ENCODE measurements at regions not wholly inside any gene's neighbourhood (a gene's known extent, or its start where the extent isn't known, plus 50 kb on each side); places are given as distances from the start of the nearest gene placed in this dataset.
"Not testable (repeated sequence)": the region's sequence is repeated elsewhere in the genome, so short reads cannot be mapped to it uniquely, and the experiment has no call there.

DNA sequence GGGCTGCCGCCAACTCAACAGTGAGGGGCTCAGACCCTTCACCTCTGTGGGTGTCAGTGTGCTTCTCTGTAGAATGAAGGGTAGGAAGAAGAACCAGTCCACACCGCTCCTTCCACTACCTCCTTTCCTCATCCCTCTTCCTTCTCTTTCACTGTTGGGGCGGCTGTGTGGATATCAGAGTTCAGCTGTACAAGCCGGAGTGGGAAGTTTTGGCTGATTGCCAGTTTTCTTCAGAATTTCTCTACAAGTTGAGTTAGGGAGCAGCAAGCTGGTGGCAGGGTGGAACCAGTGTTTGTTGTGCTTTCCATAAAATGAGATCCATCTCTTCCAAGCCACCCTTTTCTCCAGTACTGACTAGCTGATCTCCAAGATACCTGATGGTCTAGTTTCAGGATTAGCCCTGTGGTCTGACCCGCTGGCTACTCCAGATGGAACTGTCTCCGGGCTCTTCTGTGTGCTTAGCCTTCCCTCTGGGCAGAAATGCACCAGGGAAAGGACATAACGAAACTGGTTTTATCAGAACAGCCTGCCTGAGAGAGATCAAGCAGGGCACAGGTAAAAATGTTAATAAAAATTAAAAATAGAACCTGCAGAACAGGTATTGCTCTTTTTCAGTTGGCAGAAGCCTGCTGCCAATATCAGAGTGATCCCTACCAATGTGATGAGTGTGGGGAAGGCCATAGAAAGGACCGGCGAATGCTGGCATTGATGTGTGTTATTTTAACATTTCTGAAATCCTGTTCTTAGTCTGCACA is 169.9 kb upstream of the TSC22D2 start:
- no peak overlapping the region for H3K9ac ChIP-seq (ENCODE audit: low read length)
- H3K4me1 ChIP-seq (ENCODE audit: control insufficient read depth, low read depth, low read length), result peaks cover 8% of the 10 kb centered on the region
- no peaks in the 10 kb centered on the region for H3K9me3 ChIP-seq (ENCODE audit: control insufficient read depth, low read depth, low read length)
- no peaks in the 10 kb centered on the region for H3K27me3 ChIP-seq (ENCODE audit: control insufficient read depth, insufficient read depth, low read length)
- H3K4me3 ChIP-seq (ENCODE audit: low read length), result no peak overlapping the region
- H3K36me3 ChIP-seq (ENCODE audit: control insufficient read depth, low read depth, low read length), result no peaks in the 10 kb centered on the region
- H3K27ac ChIP-seq (ENCODE audit: low read length), result no peak overlapping the region

DNA sequence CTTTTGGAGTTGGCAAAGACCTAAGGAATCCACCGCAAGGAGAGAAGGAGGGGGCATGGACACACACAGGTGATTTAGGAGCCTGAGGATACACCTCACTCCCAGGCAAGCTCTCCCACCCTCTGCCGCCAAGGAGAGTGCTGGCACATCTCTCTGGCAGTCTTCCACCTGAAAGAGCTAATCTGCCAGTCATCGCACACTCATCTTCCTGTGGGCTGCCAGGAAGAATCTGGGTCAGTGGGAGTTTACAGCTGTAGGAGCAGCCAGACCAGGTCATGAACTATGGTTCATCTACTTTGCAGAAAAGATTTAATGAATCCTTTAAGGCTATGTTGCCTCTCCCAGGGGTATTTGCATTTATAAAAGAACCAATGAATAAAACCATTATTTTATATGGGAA is 170.6 kb upstream of the TSC22D2 start:
- no peaks in the 10 kb centered on the region for H3K27me3 ChIP-seq (ENCODE audit: control insufficient read depth, insufficient read depth, low read length)
- H3K9me3 ChIP-seq (ENCODE audit: control insufficient read depth, low read depth, low read length), result no peaks in the 10 kb centered on the region
- H3K36me3 ChIP-seq (ENCODE audit: control insufficient read depth, low read depth, low read length), result no peaks in the 10 kb centered on the region
- H3K4me1 ChIP-seq (ENCODE audit: control insufficient read depth, low read depth, low read length), result peaks cover 5% of the 10 kb centered on the region
- no peak overlapping the region for H3K9ac ChIP-seq (ENCODE audit: low read length)
- H3K4me3 ChIP-seq (ENCODE audit: low read length), result no peak overlapping the region
- H3K27ac ChIP-seq (ENCODE audit: low read length), result no peak overlapping the region

DNA sequence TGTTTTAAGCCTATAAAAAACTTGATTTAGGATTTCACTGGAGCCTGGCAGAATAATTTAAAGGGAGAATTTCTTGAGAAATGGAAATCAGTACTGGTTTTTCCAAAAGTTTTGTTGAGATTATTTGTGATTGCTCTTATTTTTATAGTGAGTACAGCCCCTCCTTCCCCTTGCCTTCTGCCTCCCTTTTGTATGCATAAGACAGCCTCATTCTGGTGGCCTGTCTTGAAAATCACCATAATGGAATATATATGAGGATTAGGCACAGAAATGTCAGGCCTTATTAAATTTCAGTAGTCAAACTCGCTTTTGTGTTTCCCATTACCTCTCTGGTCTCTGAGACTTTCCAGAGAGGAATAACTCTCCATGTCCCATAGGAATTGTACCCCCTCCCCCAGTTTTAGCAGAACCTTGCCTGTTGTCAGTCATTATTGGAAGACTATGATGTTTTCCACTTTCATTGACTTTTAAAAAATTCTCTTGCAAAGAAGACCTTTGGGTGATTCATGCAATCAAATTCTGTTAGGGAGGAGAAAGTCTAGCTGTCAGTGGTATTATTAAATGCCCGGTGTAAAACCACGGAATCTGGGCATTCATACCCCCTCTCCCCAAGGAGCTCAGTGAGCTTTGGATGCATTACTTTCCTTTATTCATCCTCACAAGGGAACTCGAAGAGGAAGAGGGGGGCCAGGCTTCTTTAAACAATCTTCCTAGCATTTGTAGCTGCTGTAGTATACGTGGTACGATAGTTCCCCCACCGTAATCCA is 171.6 kb upstream of the TSC22D2 start:
- Histone ChIP-seq H3K4me1 (ENCODE audit: control insufficient read depth, low read depth, low read length) (no peaks in the 10 kb centered on the region), H3K27me3 (ENCODE audit: control insufficient read depth, insufficient read depth, low read length) (no peaks in the 10 kb centered on the region), H3K36me3 (ENCODE audit: control insufficient read depth, low read depth, low read length) (no peaks in the 10 kb centered on the region), H3K9me3 (ENCODE audit: control insufficient read depth, low read depth, low read length) (no peaks in the 10 kb centered on the region), H3K9ac (ENCODE audit: low read length) (no peak overlapping the region), H3K4me3 (ENCODE audit: low read length) (no peak overlapping the region), H3K27ac (ENCODE audit: low read length) (no peak overlapping the region)

DNA sequence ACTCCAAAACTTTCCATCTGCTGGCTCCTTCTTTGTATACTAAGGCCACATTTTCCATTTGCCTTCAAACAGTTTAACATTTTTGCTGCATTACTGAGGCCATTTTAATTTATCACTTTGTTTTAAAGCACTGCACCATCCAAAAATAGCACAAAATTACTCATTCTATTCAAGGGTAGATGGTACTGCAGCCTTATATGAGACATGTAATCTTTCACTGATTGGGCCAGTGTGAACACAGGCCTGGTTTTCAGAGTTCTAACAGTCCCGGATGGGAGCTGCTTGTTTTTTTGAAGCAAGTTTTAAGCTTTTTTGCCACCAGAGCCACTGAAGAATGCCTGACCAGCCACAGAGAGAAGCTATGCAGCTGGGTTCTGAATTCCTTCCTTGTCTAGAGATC is 172.3 kb upstream of the TSC22D2 start:
- H3K36me3 ChIP-seq (ENCODE audit: control insufficient read depth, low read depth, low read length), result no peaks in the 10 kb centered on the region
- H3K4me1 ChIP-seq (ENCODE audit: control insufficient read depth, low read depth, low read length), result no peaks in the 10 kb centered on the region
- no peak overlapping the region for H3K9ac ChIP-seq (ENCODE audit: low read length)
- H3K9me3 ChIP-seq (ENCODE audit: control insufficient read depth, low read depth, low read length), result no peaks in the 10 kb centered on the region
- no peak overlapping the region for H3K4me3 ChIP-seq (ENCODE audit: low read length)
- no peak overlapping the region for H3K27ac ChIP-seq (ENCODE audit: low read length)
- H3K27me3 ChIP-seq (ENCODE audit: control insufficient read depth, insufficient read depth, low read length), result no peaks in the 10 kb centered on the region

DNA sequence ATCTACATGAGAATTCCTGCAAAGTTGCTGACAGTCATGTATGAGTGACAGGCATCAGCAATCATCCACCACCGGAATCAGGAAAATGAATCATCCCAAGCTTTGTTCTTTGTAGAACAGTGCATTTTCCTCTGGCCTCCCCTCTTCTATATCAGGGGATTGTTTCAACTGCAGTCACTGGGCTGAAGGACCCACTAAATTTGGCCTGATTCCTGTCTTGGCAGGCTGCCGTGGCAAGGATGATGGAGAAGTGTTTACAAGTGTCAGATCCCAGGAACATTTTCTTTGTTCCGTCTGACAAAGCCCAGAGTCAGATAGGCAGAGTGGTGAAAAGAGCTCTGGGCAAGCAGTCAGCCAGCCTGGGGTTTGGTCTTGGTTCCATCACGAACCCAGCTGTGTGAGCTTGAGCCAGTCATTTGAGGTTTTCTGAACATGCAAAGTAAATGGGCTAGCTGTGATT is 175.1 kb upstream of the TSC22D2 start:
- no peaks in the 10 kb centered on the region for H3K27me3 ChIP-seq (ENCODE audit: control insufficient read depth, insufficient read depth, low read length)
- no peaks in the 10 kb centered on the region for H3K36me3 ChIP-seq (ENCODE audit: control insufficient read depth, low read depth, low read length)
- no peak overlapping the region for H3K27ac ChIP-seq (ENCODE audit: low read length)
- H3K9ac ChIP-seq (ENCODE audit: low read length), result no peak overlapping the region
- no peak overlapping the region for H3K4me3 ChIP-seq (ENCODE audit: low read length)
- H3K9me3 ChIP-seq (ENCODE audit: control insufficient read depth, low read depth, low read length), result no peaks in the 10 kb centered on the region
- no peaks in the 10 kb centered on the region for H3K4me1 ChIP-seq (ENCODE audit: control insufficient read depth, low read depth, low read length)

DNA sequence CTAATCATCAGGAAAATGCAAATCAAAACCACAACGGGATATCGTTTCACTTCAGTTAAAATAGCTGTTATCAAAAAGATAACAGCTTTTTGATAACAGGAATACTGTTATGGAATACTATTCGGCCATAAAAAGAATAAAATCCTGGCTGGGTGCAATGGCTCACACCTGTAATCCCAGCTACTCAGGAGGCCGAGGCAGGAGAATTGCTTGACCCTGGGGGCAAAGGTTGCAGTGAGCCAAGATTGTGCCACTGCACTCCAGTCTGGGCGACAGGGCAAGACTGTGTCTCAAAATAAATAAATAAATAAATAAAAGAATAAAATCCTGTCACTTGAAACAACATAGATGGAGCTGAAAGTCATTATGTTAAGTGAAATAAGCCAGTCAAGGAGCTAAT is 178.1 kb upstream of the TSC22D2 start:
- H3K27me3 ChIP-seq (ENCODE audit: control insufficient read depth, insufficient read depth, low read length), result no peaks in the 10 kb centered on the region
- peaks cover 3% of the 10 kb centered on the region for H3K4me1 ChIP-seq (ENCODE audit: control insufficient read depth, low read depth, low read length)
- H3K9ac ChIP-seq (ENCODE audit: low read length), result no peak overlapping the region
- H3K27ac ChIP-seq (ENCODE audit: low read length), result no peak overlapping the region
- H3K9me3 ChIP-seq (ENCODE audit: control insufficient read depth, low read depth, low read length), result no peaks in the 10 kb centered on the region
- H3K4me3 ChIP-seq (ENCODE audit: low read length), result no peak overlapping the region
- no peaks in the 10 kb centered on the region for H3K36me3 ChIP-seq (ENCODE audit: control insufficient read depth, low read depth, low read length)

DNA sequence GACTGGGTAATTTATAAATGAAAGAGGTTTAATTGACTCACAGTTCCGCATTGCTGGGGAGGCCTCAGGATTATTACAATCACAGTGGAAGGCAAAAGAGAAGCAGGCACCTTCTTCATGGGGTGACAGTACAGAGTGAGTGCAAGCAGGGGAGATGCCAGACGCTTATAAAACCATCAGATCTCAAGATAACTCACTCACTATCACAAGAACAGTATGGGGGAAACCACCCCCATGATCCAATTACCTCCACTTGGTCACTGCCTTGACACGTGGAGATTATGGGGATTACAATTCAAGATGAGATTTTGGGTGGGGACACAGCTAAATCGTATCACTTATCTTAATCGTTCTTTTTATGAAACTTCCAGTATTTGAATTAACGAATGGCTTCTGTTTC is 179.5 kb upstream of the TSC22D2 start:
- not testable (repeated sequence) for H3K4me3 ChIP-seq (ENCODE audit: low read length); H3K36me3 ChIP-seq (ENCODE audit: control insufficient read depth, low read depth, low read length); H3K27me3 ChIP-seq (ENCODE audit: control insufficient read depth, insufficient read depth, low read length); H3K9me3 ChIP-seq (ENCODE audit: control insufficient read depth, low read depth, low read length); H3K9ac ChIP-seq (ENCODE audit: low read length); H3K4me1 ChIP-seq (ENCODE audit: control insufficient read depth, low read depth, low read length); H3K27ac ChIP-seq (ENCODE audit: low read length)

DNA sequence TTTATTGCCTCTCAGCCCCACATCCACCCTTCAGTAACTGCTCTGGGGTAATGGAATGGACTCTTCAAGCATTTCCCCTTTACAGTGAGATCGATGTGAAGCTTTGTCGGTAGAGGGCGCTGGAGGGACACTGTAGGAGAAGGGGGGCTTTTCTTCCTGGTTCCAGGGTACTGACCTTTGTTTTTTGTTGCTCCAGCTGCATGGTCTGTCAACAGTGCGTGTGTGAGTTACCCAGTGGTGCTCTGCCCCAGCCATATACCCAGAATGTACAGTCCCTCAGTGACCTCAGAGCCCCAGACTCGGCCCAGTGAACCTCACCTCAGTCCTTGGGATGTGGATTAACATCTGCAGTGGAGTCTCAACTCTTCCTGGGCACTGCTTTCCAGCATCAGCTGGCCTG is 180.3 kb upstream of the TSC22D2 start:
- Histone ChIP-seq H3K4me1 (ENCODE audit: control insufficient read depth, low read depth, low read length) (peaks cover 3% of the 10 kb centered on the region), H3K27ac (ENCODE audit: low read length) (no peak overlapping the region), H3K4me3 (ENCODE audit: low read length) (no peak overlapping the region), H3K27me3 (ENCODE audit: control insufficient read depth, insufficient read depth, low read length) (no peaks in the 10 kb centered on the region), H3K36me3 (ENCODE audit: control insufficient read depth, low read depth, low read length) (no peaks in the 10 kb centered on the region), H3K9me3 (ENCODE audit: control insufficient read depth, low read depth, low read length) (no peaks in the 10 kb centered on the region), H3K9ac (ENCODE audit: low read length) (no peak overlapping the region)

DNA sequence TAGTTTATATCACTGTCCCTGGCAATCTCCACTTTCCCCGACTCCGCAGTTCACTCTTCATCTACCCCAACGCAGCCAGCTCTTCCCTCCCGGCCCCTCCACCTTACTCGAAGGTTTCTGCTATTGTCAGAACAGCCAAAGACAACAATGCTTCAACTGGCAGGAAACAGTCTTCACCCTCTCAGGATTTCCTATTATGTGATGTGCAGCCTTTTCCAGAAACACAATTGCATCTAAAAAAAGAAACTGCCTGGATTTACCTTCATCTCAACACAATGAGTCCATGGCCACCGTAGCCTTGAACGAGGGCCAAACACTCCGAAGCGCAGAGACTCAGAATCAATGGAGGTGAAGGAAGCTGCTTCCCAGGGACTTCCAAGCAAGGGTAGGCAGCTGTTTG is 182.1 kb upstream of the TSC22D2 start:
- H3K4me3 ChIP-seq (ENCODE audit: low read length), result no peak overlapping the region
- H3K9me3 ChIP-seq (ENCODE audit: control insufficient read depth, low read depth, low read length), result no peaks in the 10 kb centered on the region
- no peaks in the 10 kb centered on the region for H3K36me3 ChIP-seq (ENCODE audit: control insufficient read depth, low read depth, low read length)
- peaks cover 13% of the 10 kb centered on the region for H3K27me3 ChIP-seq (ENCODE audit: control insufficient read depth, insufficient read depth, low read length)
- no peak overlapping the region for H3K9ac ChIP-seq (ENCODE audit: low read length)
- H3K4me1 ChIP-seq (ENCODE audit: control insufficient read depth, low read depth, low read length), result peaks cover 13% of the 10 kb centered on the region
- H3K27ac ChIP-seq (ENCODE audit: low read length), result no peak overlapping the region

DNA sequence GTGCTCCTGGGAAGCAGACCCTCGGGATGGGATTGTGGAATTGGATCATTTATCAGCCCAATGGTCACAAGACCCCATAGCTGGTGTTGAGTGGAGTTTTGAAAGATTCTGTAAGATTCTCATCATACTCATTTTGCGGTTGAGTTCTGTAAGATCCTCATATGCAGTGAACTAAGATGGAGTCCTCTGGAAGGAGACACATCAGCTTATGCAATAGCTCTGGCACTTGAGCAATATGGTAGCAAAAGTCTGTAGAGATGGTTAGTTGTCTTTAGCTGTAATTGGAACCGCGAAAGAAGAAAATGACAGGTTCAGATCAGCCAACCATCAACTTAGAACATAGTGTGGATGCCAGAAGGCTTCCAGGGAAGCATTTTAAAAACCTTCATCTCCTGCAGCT is 184.5 kb upstream of the TSC22D2 start:
- Histone ChIP-seq H3K9ac (ENCODE audit: low read length) (no peak overlapping the region), H3K4me1 (ENCODE audit: control insufficient read depth, low read depth, low read length) (peaks cover 18% of the 10 kb centered on the region), H3K36me3 (ENCODE audit: control insufficient read depth, low read depth, low read length) (no peaks in the 10 kb centered on the region), H3K4me3 (ENCODE audit: low read length) (no peak overlapping the region), H3K27me3 (ENCODE audit: control insufficient read depth, insufficient read depth, low read length) (peaks cover 13% of the 10 kb centered on the region), H3K9me3 (ENCODE audit: control insufficient read depth, low read depth, low read length) (no peaks in the 10 kb centered on the region), H3K27ac (ENCODE audit: low read length) (no peak overlapping the region)

DNA sequence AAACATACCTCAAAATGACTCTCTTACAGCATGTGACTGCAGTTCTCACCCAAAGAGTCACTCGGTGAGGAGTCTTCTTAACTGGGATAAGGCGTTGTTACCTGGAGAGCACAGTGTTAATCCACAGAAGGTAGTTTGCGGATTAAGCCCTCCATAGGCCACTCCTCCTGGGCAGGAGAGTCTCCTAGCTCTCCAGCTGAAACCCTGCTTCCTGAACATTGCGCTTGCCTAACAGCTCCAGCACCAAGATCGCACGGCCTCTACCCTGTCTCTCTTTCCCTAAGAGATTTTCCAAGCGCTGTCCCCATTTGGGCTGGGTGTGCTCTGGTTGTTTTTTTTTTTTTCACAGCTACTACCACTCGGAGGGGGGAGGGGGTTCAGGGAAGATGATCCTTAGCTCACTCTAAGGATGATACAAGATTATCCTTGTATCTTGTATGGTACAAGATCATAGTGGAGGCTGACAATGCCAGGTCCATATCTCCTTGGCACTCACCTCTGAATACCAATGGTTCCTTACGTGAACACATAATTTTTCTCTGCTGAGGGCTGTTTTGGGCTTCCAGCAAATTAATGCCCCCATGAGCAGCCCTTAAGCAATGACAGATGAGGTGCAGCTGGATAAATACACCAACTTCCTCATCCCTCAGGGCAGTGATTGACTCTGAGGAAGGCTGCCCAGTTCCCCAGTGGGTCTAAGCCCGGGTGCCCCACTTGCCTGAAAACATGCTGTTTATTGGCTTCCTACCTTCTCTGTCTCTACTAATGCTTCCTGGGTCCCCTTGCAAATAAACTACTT is 185.2 kb upstream of the TSC22D2 start:
- Histone ChIP-seq H3K36me3 (ENCODE audit: control insufficient read depth, low read depth, low read length) (no peaks in the 10 kb centered on the region), H3K27me3 (ENCODE audit: control insufficient read depth, insufficient read depth, low read length) (peaks cover 13% of the 10 kb centered on the region), H3K27ac (ENCODE audit: low read length) (no peak overlapping the region), H3K9me3 (ENCODE audit: control insufficient read depth, low read depth, low read length) (no peaks in the 10 kb centered on the region), H3K9ac (ENCODE audit: low read length) (no peak overlapping the region), H3K4me1 (ENCODE audit: control insufficient read depth, low read depth, low read length) (peaks cover 18% of the 10 kb centered on the region), H3K4me3 (ENCODE audit: low read length) (no peak overlapping the region)
